ENCODE measurements at regions not wholly inside any gene's neighbourhood (a gene's known extent, or its start where the extent isn't known, plus 50 kb on each side); places are given as distances from the start of the nearest gene placed in this dataset.
A peak's percentile ranks its signal among the peaks of the same experiment; 100 is the strongest.

- Histone ChIP-seq H3K27me3 (ENCODE audit: control insufficient read depth, insufficient read depth, low read length) (peaks cover 1% of the 10 kb centered on the region; the same call in 1 of the 2 replicates), H3K36me3 (ENCODE audit: control insufficient read depth, insufficient read depth, low read length) (no peaks in the 10 kb centered on the region), H3K4me3 (ENCODE audit: low read depth, low read length) (no peak overlapping the region)
- ChIA-PET POLR2A (no interaction called here), CTCF (interaction anchor here (1.4 kb wide), 1 partner anchor 340 kb away, joined by 3 read pairs; no protein-coding TSS in a partner anchor)
- TF ChIP-seq CTCF (IDR thresholded peaks at IDR 0.05; ENCODE audit: insufficient read depth, low read depth, low read length): no peak
- DNase-seq (ENCODE audit: low read depth): no peak
Measured at GRCh38 chr7:42319631-42320030, 82.6 kb upstream of the GLI3 start.

GRCh38 chr7:42315631-42316030 is 78.6 kb upstream of the GLI3 start:
- TF ChIP-seq CTCF (IDR thresholded peaks at IDR 0.05; ENCODE audit: insufficient read depth, low read depth, low read length): no peak
- ChIA-PET POLR2A (interaction anchor here (0.6 kb wide), 1 partner anchor 11 kb away, joined by 6 read pairs; no protein-coding TSS in a partner anchor), CTCF (interaction anchor here (0.6 to 1.1 kb wide), 2 partner anchors 22 to 28 kb away, joined by 3 read pairs; no protein-coding TSS in a partner anchor)
- Histone ChIP-seq H3K27me3 (ENCODE audit: control insufficient read depth, insufficient read depth, low read length) (peaks cover 1% of the 10 kb centered on the region; the same call in 1 of the 2 replicates), H3K4me3 (ENCODE audit: low read depth, low read length) (no peak overlapping the region), H3K36me3 (ENCODE audit: control insufficient read depth, insufficient read depth, low read length) (no peaks in the 10 kb centered on the region)
- peak; percentile 41 for DNase-seq (ENCODE audit: low read depth)

GRCh38 chr7:42315103-42315502 is 78.1 kb upstream of the GLI3 start:
- Histone ChIP-seq H3K36me3 (ENCODE audit: control insufficient read depth, insufficient read depth, low read length) (no peaks in the 10 kb centered on the region), H3K27me3 (ENCODE audit: control insufficient read depth, insufficient read depth, low read length) (peaks cover 1% of the 10 kb centered on the region; the same call in 1 of the 2 replicates), H3K4me3 (ENCODE audit: low read depth, low read length) (no peak overlapping the region)
- no peak for DNase-seq (ENCODE audit: low read depth)
- CTCF ChIA-PET: interaction anchor here (0.6 to 1.1 kb wide), 3 partner anchors 22 to 339 kb away, joined by 3 read pairs; no protein-coding TSS in a partner anchor
- POLR2A ChIA-PET: no interaction called here
- no peak for TF ChIP-seq CTCF (IDR thresholded peaks at IDR 0.05; ENCODE audit: insufficient read depth, low read depth, low read length)

GRCh38 chr7:42314696-42315095 is 77.7 kb upstream of the GLI3 start:
- POLR2A ChIA-PET: no interaction called here

GRCh38 chr7:42311195-42311594 is 74.2 kb upstream of the GLI3 start:
- 0 out of 2 replicates have a peak, but pooled peaks cover 1% of the 10 kb centered on the region for H3K27me3 ChIP-seq (ENCODE audit: control insufficient read depth, insufficient read depth, low read length)
- no peak for DNase-seq (ENCODE audit: low read depth)
- H3K4me3 ChIP-seq (ENCODE audit: low read depth, low read length): no peak overlapping the region
- CTCF ChIA-PET: interaction anchor here (0.5 kb wide), 1 partner anchor 90 kb away, joined by 3 read pairs; no protein-coding TSS in a partner anchor
- H3K36me3 ChIP-seq (ENCODE audit: control insufficient read depth, insufficient read depth, low read length): no peaks in the 10 kb centered on the region
- POLR2A ChIA-PET: no interaction called here
- no peak for TF ChIP-seq CTCF (IDR thresholded peaks at IDR 0.05; ENCODE audit: insufficient read depth, low read depth, low read length)

More at GRCh38 chr7:42314696-42315095, 77.7 kb upstream of the GLI3 start:
- TF ChIP-seq CTCF (IDR thresholded peaks at IDR 0.05; ENCODE audit: insufficient read depth, low read depth, low read length): no peak
- Histone ChIP-seq H3K4me3 (ENCODE audit: low read depth, low read length) (no peak overlapping the region), H3K36me3 (ENCODE audit: control insufficient read depth, insufficient read depth, low read length) (no peaks in the 10 kb centered on the region), H3K27me3 (ENCODE audit: control insufficient read depth, insufficient read depth, low read length) (peaks cover 1% of the 10 kb centered on the region; the same call in 1 of the 2 replicates)
- CTCF ChIA-PET: interaction anchor here (0.8 to 1.1 kb wide), 3 partner anchors 28 to 338 kb away, joined by 3 read pairs; no protein-coding TSS in a partner anchor
- DNase-seq (ENCODE audit: low read depth): no peak

All from BJ (cell line).